Neuronal stem cell (in vitro differentiated cells): ENCODE measurements at regions not wholly inside any gene's neighbourhood (a gene's known extent, or its start where the extent isn't known, plus 50 kb on each side); places are given as distances from the start of the nearest gene placed in this dataset.

Experiments used
- DNase-seq: peaks from one replicate; pipeline ENCODE4 v3.0.0-alpha.2; 2013; ENCODE audit warnings: low spot score
- H2AFZ ChIP-seq: one replicate; pipeline ENCODE4 v1.6.1; 2013; ENCODE audit warnings: mild to moderate bottlenecking, low read length, inconsistent platforms
- H2AK5ac ChIP-seq: 2 replicates; pipeline ENCODE4 v1.6.1; 2013; ENCODE audit warnings: low read depth, mild to moderate bottlenecking, inconsistent platforms, low read length, moderate library complexity, mixed read lengths
- H2BK120ac ChIP-seq: 2 replicates; pipeline ENCODE4 v1.6.1; 2013; ENCODE audit warnings: low read depth, mild to moderate bottlenecking, inconsistent platforms, low read length, moderate library complexity, mixed read lengths
- H2BK12ac ChIP-seq: one replicate; pipeline ENCODE4 v1.6.1; 2013; ENCODE audit warnings: low read length, inconsistent platforms
- H2BK15ac ChIP-seq: 2 replicates; pipeline ENCODE4 v1.6.1; 2013; ENCODE audit warnings: mild to moderate bottlenecking, low read length, inconsistent platforms, mixed read lengths
- H2BK5ac ChIP-seq: one replicate; pipeline ENCODE4 v1.6.1; 2013; ENCODE audit warnings: inconsistent platforms, mild to moderate bottlenecking, low read length, moderate library complexity
- H3K14ac ChIP-seq: one replicate; pipeline ENCODE4 v1.6.1; 2013; ENCODE audit warnings: low read length, inconsistent platforms
- H3K18ac ChIP-seq: 2 replicates; pipeline ENCODE4 v1.6.1; 2013; ENCODE audit warnings: low read length, inconsistent platforms
- H3K23ac ChIP-seq: 2 replicates; pipeline ENCODE4 v1.6.1; 2013; ENCODE audit warnings: low read depth, mild to moderate bottlenecking, mixed read lengths, low read length, inconsistent platforms; ENCODE audit not compliant: poor library complexity
- H3K27ac ChIP-seq: replicated peaks from 3 replicates; pipeline ENCODE4 v1.5.1; 2013; ENCODE audit warnings: low read length, inconsistent platforms
- H3K27me3 ChIP-seq, 3 experiments: 2 replicates each; pipeline ENCODE4 v1.6.1; 2013; ENCODE audit warnings: low read length in 3 of 3, mild to moderate bottlenecking in 2 of 3, inconsistent platforms in 1 of 3, low read depth in 1 of 3, mixed read lengths in 1 of 3, moderate library complexity in 1 of 3; ENCODE audit not compliant: control insufficient read depth in 3 of 3, insufficient read depth in 3 of 3
- H3K36me3 ChIP-seq, 2 donors: replicated peaks in 1 of 2; 2 replicates each; pipeline ENCODE4 v1.6.1; 2013; ENCODE audit warnings: low read length in 2 of 2; ENCODE audit not compliant: control insufficient read depth in 2 of 2, insufficient read depth in 2 of 2
- H3K4ac ChIP-seq: 2 replicates; pipeline ENCODE4 v1.6.1; 2013; ENCODE audit warnings: inconsistent platforms, mild to moderate bottlenecking, low read length, moderate library complexity
- H3K4me1 ChIP-seq, 2 donors: 1 replicate in 1 of 2; 2 replicates in 1 of 2; pipeline ENCODE4 v1.6.1; 2013; ENCODE audit warnings: low read length in 2 of 2, low read depth in 1 of 2; ENCODE audit not compliant: control insufficient read depth in 2 of 2, insufficient read depth in 1 of 2
- H3K4me2 ChIP-seq: one replicate; pipeline ENCODE4 v1.6.1; 2013; ENCODE audit warnings: mild to moderate bottlenecking, low read length, inconsistent platforms; ENCODE audit not compliant: insufficient read depth, poor library complexity, severe bottlenecking
- H3K4me3 ChIP-seq, 2 donors: 2 replicates each; pipeline ENCODE4 v1.5.1; 2013; ENCODE audit warnings: low read length in 2 of 2, mild to moderate bottlenecking in 2 of 2, inconsistent platforms in 1 of 2, moderate library complexity in 1 of 2
- H3K79me1 ChIP-seq: one replicate; pipeline ENCODE4 v1.6.1; 2013; ENCODE audit warnings: low read depth, mild to moderate bottlenecking, inconsistent platforms, low read length, moderate library complexity
- H3K9ac ChIP-seq: one replicate; pipeline ENCODE4 v1.6.1; 2013; ENCODE audit warnings: mild to moderate bottlenecking, low read depth, low read length, inconsistent platforms; ENCODE audit not compliant: poor library complexity
- H3K9me3 ChIP-seq, 2 donors: replicated peaks in 1 of 2; 2 replicates each; pipeline versions ENCODE3 to v1.6.1; 2013; ENCODE audit warnings: low read length in 2 of 2, mild to moderate bottlenecking in 2 of 2, inconsistent platforms in 1 of 2, low read depth in 1 of 2, mixed read lengths in 1 of 2, moderate library complexity in 1 of 2; ENCODE audit not compliant: control insufficient read depth in 2 of 2, insufficient read depth in 1 of 2
- H4K8ac ChIP-seq: one replicate; pipeline ENCODE4 v1.6.1; 2013; ENCODE audit warnings: low read depth, mild to moderate bottlenecking, inconsistent platforms, low read length, moderate library complexity
- H4K91ac ChIP-seq: one replicate; pipeline ENCODE4 v1.6.1; 2013; ENCODE audit warnings: low read length, low read depth, mild to moderate bottlenecking, inconsistent platforms; ENCODE audit not compliant: poor library complexity
- WGBS, 2 donors: extraction: QIAGEN DNeasy Blood & Tissue Kit; methylation state at CpG; one replicate each; pipeline ENCODE4 v1.1.7; 2013; ENCODE audit warnings: missing lambda C conversion rate in 2 of 2, mixed read lengths in 1 of 2; ENCODE audit not compliant: insufficient read length in 2 of 2, insufficient replicate concordance in 1 of 2; ENCODE audit errors: extremely low coverage in 2 of 2; 5-methylcytosine and 5-hydroxymethylcytosine counted together

GRCh38 chr1:232269988-232270387 is 359.9 kb downstream of the SIPA1L2 start:
- Histone ChIP-seq H3K4ac (no peak overlapping the region), H4K8ac (no peak overlapping the region), H2AFZ (no peak overlapping the region), H3K9me3 (no peaks in the 10 kb centered on the region), H3K14ac (no peak overlapping the region), H2BK15ac (no peak overlapping the region), H2BK120ac (no peak overlapping the region), H3K18ac (no peak overlapping the region), H2AK5ac (no peak overlapping the region), H3K4me3 (no peak overlapping the region), H3K9ac (no peak overlapping the region), H3K27me3 (no peaks in the 10 kb centered on the region), H2BK12ac (no peak overlapping the region), H3K4me1 (peaks cover 0 to 2% of the 10 kb centered on the region in 2 donors), H3K4me2 (no peak overlapping the region), H3K36me3 (no peaks in the 10 kb centered on the region), H3K23ac (no peak overlapping the region), H3K79me1 (no peaks in the 10 kb centered on the region), H4K91ac (no peak overlapping the region), H2BK5ac (no peak overlapping the region), H3K27ac (no peak overlapping the region)
- no peak for DNase-seq
- no CpG with 5 or more reads among the region's 2 CpGs for WGBS, 2 donors

DNA sequence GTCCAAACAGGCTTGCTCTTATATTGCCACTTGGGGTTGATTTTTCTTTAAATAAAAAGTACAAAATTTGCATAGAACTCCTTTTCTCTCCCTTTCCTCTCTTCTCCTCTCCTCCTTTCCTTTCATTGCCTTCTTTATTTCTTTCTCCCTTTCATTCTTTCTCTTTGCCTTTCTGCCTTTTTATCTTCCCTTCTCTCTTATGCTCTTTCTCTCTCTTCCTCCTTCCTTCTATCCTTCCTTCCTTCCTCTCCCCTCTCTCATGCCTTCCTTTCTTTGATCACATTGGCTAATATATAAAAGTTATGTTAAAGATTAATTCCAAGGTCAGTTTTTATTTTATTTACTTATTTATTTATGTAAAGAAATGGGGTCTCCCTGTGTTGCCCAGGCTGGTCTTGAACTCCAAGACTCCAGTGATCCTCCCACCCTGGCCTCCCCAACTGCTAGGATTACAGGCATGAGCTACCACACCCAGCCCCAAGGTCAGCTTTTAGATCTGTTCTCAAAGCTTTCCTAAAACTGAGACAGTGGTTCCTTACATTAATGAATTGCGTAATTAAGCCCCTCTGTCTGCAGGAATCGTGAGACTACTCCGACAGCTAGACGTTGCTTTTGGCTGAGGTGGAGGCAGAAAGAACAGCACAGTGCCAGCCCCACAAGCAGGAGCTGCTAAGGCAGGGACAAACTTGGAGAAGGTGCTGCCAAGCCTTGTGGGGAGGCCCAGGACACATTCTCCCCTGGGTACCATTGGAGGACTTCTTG is 361.9 kb downstream of the SIPA1L2 start:
- Histone ChIP-seq H2BK5ac (no peak overlapping the region), H3K18ac (no peak overlapping the region), H3K27ac (no peak overlapping the region), H2BK12ac (no peak overlapping the region), H3K4me1 (peaks cover 0 to 2% of the 10 kb centered on the region in 2 donors), H3K79me1 (no peaks in the 10 kb centered on the region), H3K4me2 (no peak overlapping the region), H2AFZ (no peak overlapping the region), H3K9me3 (no peaks in the 10 kb centered on the region), H3K14ac (no peak overlapping the region), H3K4ac (no peak overlapping the region), H3K4me3 (no peak overlapping the region), H3K9ac (no peak overlapping the region), H2AK5ac (no peak overlapping the region), H2BK15ac (no peak overlapping the region), H2BK120ac (no peak overlapping the region), H4K91ac (no peak overlapping the region), H4K8ac (no peak overlapping the region), H3K27me3 (no peaks in the 10 kb centered on the region), H3K23ac (no peak overlapping the region), H3K36me3 (no peaks in the 10 kb centered on the region)
- DNase-seq: no peak
- WGBS, 2 donors: no CpG with 5 or more reads among the region's 4 CpGs

DNA sequence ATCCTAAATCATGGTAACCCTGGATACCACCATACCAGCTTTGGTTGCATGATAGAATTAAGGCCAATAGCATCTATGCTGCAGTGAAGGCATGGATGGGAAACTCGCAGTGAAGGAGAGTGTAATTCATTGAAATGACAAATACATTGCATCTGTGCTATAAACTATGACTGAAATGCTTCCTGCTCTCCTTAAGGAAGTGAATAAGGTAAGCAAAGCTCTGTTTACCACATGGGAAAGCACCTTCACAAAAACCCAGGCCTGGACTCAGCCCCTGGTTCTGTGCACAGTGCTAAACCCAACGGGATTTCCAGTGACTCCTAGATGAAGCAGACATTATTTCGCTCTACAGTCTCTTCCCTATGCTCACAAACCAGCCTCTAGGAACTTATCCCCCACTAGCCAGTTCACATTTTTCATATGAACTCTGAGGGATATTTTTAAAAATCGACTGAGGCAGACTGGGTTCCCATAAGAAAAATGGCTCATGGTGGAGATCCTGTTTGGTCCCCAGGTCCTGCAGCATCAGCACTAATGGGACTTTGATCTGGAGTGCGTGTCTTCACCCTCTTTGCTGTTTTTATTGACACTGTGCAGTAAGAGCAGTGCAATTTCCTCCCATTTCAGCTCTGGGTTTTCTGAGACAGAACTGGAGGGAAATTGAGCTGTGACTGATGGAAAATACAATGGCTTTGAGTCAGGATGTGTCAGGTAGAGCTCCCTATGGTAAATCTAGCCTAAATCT is 362.7 kb downstream of the SIPA1L2 start:
- H3K23ac ChIP-seq: no peak overlapping the region
- no peaks in the 10 kb centered on the region for H3K9me3 ChIP-seq
- no peaks in the 10 kb centered on the region for H3K36me3 ChIP-seq
- DNase-seq: no peak
- no peak overlapping the region for H2BK120ac ChIP-seq
- no peak overlapping the region for H2BK12ac ChIP-seq
- H3K14ac ChIP-seq: no peak overlapping the region
- H3K4me1 ChIP-seq: peaks cover 0 to 2% of the 10 kb centered on the region in 2 donors
- H3K9ac ChIP-seq: no peak overlapping the region
- H2AFZ ChIP-seq: no peak overlapping the region
- H3K27ac ChIP-seq: no peak overlapping the region
- H3K79me1 ChIP-seq: no peaks in the 10 kb centered on the region
- H4K8ac ChIP-seq: no peak overlapping the region
- H2AK5ac ChIP-seq: no peak overlapping the region
- H2BK15ac ChIP-seq: no peak overlapping the region
- H4K91ac ChIP-seq: no peak overlapping the region
- H3K4me2 ChIP-seq: no peak overlapping the region
- no peak overlapping the region for H3K4me3 ChIP-seq
- H3K18ac ChIP-seq: no peak overlapping the region
- H3K27me3 ChIP-seq: no peaks in the 10 kb centered on the region
- no CpG with 5 or more reads among the region's 5 CpGs for WGBS, 2 donors
- no peak overlapping the region for H2BK5ac ChIP-seq
- no peak overlapping the region for H3K4ac ChIP-seq

DNA sequence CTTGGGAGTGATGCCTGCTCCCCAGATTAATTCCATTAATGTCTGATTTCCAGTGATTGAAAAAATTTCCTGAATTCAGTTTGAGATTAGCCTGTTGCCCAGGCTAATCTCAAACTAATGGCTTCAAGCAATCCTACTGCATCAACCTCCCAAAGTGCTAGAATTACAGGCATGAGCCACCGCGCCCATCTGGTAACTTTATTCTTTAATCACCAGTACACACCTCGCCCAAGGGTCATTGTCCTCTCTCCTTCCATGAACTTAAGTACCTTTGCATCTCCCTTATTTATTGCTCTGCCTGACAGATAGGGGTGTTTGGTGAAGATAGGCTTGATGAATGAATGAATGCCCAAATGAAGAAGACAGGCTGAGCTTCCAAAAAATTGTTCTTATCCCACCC is 366.5 kb downstream of the SIPA1L2 start:
- WGBS, 2 donors: no CpG with 5 or more reads among the region's 3 CpGs
- H3K36me3 ChIP-seq: no peaks in the 10 kb centered on the region

More for the DNA sequence above, 366.5 kb downstream of the SIPA1L2 start:
- Histone ChIP-seq H2BK15ac (no peak overlapping the region), H3K9ac (no peak overlapping the region), H3K14ac (no peak overlapping the region), H3K27ac (no peak overlapping the region), H2BK12ac (no peak overlapping the region), H3K4me3 (no peak overlapping the region), H2BK5ac (no peak overlapping the region), H2BK120ac (no peak overlapping the region), H3K27me3 (no peaks in the 10 kb centered on the region), H4K91ac (no peak overlapping the region), H4K8ac (no peak overlapping the region), H3K4me2 (no peak overlapping the region), H3K4me1 (peaks cover 0 to 2% of the 10 kb centered on the region in 2 donors), H2AK5ac (no peak overlapping the region), H3K18ac (no peak overlapping the region), H3K23ac (no peak overlapping the region), H3K4ac (no peak overlapping the region), H3K79me1 (no peaks in the 10 kb centered on the region), H2AFZ (no peak overlapping the region), H3K9me3 (no peaks in the 10 kb centered on the region)
- no peak for DNase-seq
